RKO (cell line): ENCODE measurements at regions not wholly inside any gene's neighbourhood (a gene's known extent, or its start where the extent isn't known, plus 50 kb on each side); places are given as distances from the start of the nearest gene placed in this dataset.
"Not testable (repeated sequence)": the region's sequence is repeated elsewhere in the genome, so short reads cannot be mapped to it uniquely, and the experiment has no call there.

Experiments
- DNase-seq: peaks from one replicate; pipeline ENCODE4 v3.0.0-alpha.2; 2016; ENCODE audit warnings: low spot score

GRCh38 chr3:74053970-74054516 lies 429.3 kb upstream of the PDZRN3 start:
- no peak for DNase-seq

GRCh38 chr3:74049444-74049843 lies 424.7 kb upstream of the PDZRN3 start:
- DNase-seq: no peak

GRCh38 chr3:74048699-74049098 lies 424.0 kb upstream of the PDZRN3 start:
- DNase-seq: no peak

- DNase-seq: no peak
Measured at GRCh38 chr3:74045000-74045399, 420.3 kb upstream of the PDZRN3 start.

- no peak for DNase-seq
Measured at GRCh38 chr3:74041068-74041675, 416.4 kb upstream of the PDZRN3 start.

GRCh38 chr3:74039105-74039504 lies 414.4 kb upstream of the PDZRN3 start:
- DNase-seq: no peak

- no peak for DNase-seq
Measured at GRCh38 chr3:74036568-74036967, 411.8 kb upstream of the PDZRN3 start.

- no peak for DNase-seq
Measured at GRCh38 chr3:74036102-74036501, 411.4 kb upstream of the PDZRN3 start.

- no peak for DNase-seq
Measured at GRCh38 chr3:74033806-74034205, 409.1 kb upstream of the PDZRN3 start.

- no peak for DNase-seq
Measured at GRCh38 chr3:74033381-74033780, 408.6 kb upstream of the PDZRN3 start.

- no peak for DNase-seq
Measured at GRCh38 chr3:74027121-74027520, 402.4 kb upstream of the PDZRN3 start.

GRCh38 chr3:74023395-74023794 lies 398.7 kb upstream of the PDZRN3 start:
- no peak for DNase-seq

GRCh38 chr3:74021449-74021848 lies 396.7 kb upstream of the PDZRN3 start:
- no peak for DNase-seq

- DNase-seq: no peak
Measured at GRCh38 chr3:74009961-74010844, 385.5 kb upstream of the PDZRN3 start.

GRCh38 chr3:74004386-74004785 lies 379.6 kb upstream of the PDZRN3 start:
- DNase-seq: no peak

GRCh38 chr3:74003734-74004133 lies 379.0 kb upstream of the PDZRN3 start:
- DNase-seq: no peak

GRCh38 chr3:74001436-74001835 lies 376.7 kb upstream of the PDZRN3 start:
- DNase-seq: no peak

- no peak for DNase-seq
Measured at GRCh38 chr3:74000725-74001124, 376.0 kb upstream of the PDZRN3 start.

GRCh38 chr3:73999501-73999900 lies 374.8 kb upstream of the PDZRN3 start:
- no peak for DNase-seq

GRCh38 chr3:73990691-73991090 lies 365.9 kb upstream of the PDZRN3 start:
- not testable (repeated sequence) for DNase-seq

GRCh38 chr3:73966733-73967132 lies 342.0 kb upstream of the PDZRN3 start:
- no peak for DNase-seq

- no peak for DNase-seq
Measured at GRCh38 chr3:73964818-73965217, 340.1 kb upstream of the PDZRN3 start.

- no peak for DNase-seq
Measured at GRCh38 chr3:73955494-73956070, 330.8 kb upstream of the PDZRN3 start.
